ENCODE measurements at regions not wholly inside any gene's neighbourhood (a gene's known extent, or its start where the extent isn't known, plus 50 kb on each side); places are given as distances from the start of the nearest gene placed in this dataset.

DNA sequence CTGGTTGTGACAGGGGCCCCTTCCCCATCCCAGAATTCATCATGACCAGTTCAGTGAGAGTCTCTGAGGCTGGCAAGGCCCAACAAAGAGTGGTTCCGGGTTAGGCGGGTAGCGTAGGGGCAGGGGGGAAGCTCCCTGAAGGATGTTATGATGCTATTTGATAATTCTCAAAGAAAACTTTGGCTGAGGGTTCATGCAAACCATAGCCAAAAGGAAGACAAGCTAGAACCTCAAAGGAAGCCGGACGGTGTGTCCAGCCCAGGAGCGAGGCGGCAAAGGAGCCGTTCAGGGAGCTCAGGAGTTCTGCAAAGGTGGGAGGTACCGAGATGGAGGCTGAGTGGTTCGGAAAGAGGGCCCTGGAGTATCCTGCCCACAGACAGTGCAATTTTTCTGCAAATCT, 226.8 kb upstream of the RAB6C start:
- H3K4me3 ChIP-seq (ENCODE audit: low read depth, low read length) = no peak overlapping the region
- TF ChIP-seq, protein P1, sequence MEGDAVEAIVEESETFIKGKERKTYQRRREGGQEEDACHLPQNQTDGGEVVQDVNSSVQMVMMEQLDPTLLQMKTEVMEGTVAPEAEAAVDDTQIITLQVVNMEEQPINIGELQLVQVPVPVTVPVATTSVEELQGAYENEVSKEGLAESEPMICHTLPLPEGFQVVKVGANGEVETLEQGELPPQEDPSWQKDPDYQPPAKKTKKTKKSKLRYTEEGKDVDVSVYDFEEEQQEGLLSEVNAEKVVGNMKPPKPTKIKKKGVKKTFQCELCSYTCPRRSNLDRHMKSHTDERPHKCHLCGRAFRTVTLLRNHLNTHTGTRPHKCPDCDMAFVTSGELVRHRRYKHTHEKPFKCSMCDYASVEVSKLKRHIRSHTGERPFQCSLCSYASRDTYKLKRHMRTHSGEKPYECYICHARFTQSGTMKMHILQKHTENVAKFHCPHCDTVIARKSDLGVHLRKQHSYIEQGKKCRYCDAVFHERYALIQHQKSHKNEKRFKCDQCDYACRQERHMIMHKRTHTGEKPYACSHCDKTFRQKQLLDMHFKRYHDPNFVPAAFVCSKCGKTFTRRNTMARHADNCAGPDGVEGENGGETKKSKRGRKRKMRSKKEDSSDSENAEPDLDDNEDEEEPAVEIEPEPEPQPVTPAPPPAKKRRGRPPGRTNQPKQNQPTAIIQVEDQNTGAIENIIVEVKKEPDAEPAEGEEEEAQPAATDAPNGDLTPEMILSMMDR (conservative IDR thresholded peaks at IDR 0.05; ENCODE audit: low read depth, low read length) = no peak
- DNase-seq (ENCODE audit: low read depth) = no peak

DNA sequence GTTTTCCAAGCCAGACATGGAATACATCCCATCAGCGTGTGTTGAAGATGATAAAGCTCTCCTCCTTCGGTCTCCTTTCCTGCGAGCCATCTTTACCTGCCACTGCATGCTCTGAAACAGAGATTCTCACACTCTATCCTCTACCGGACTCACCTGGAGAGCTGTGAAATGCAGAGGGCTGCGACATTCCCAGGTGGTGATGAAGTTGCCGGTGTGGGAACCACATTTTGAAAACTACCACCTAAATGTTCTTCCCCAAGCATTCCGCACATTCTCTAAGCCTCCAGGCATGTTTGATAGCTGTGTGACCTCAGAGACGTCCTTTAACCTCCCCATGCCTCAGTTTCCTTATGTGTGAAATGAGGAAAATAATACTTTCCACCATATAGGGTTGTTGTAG, 226.2 kb upstream of the RAB6C start:
- DNase-seq (ENCODE audit: low read depth) = no peak
- TF ChIP-seq, protein P1 (conservative IDR thresholded peaks at IDR 0.05; ENCODE audit: low read depth, low read length) = no peak
- no peak overlapping the region for H3K4me3 ChIP-seq (ENCODE audit: low read depth, low read length)

DNA sequence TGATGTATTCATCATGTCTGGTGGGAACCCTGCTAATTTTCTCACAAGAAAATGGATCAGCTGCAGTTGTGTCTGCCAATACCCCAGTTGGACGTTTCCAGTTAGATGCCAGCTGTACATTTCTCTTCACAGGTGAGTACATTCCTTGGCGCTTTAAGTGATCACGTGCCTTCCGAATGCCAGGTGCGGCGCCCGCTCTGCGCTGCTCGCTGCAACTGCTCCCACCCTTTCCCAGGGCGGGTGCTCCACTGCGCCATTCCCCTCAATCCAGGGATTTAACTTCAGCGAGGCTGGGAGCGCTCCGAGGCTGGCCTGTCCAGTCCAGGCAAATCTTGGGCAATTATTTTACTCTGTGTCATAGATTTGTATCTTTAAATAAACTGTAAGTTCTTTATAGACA, 225.0 kb upstream of the RAB6C start:
- no peak for DNase-seq (ENCODE audit: low read depth)
- TF ChIP-seq, protein P1 (conservative IDR thresholded peaks at IDR 0.05; ENCODE audit: low read depth, low read length) = no peak
- H3K4me3 ChIP-seq (ENCODE audit: low read depth, low read length) = no peak overlapping the region

DNA sequence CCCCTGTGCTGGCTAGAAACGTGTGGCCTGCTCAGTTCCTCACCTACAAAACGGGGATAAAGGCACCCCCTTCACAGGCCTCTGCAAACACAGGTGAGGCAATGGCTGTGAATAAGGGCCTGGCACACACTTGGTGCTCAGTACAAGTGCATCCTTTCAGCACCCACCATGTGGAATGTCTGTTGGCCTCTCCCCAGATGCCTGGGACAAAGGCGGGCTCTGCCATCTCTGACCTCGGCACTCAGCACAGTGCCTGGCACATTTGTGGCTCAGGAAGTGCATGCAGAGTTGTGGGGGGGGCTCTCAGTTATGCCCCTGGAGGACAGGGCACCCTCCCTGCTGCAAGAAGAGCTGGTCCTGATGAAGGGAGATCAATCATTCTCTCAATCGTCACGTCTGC, 224.6 kb upstream of the RAB6C start:
- no peak for DNase-seq (ENCODE audit: low read depth)
- H3K4me3 ChIP-seq (ENCODE audit: low read depth, low read length) = no peak overlapping the region
- TF ChIP-seq, protein P1 (conservative IDR thresholded peaks at IDR 0.05; ENCODE audit: low read depth, low read length) = no peak

DNA sequence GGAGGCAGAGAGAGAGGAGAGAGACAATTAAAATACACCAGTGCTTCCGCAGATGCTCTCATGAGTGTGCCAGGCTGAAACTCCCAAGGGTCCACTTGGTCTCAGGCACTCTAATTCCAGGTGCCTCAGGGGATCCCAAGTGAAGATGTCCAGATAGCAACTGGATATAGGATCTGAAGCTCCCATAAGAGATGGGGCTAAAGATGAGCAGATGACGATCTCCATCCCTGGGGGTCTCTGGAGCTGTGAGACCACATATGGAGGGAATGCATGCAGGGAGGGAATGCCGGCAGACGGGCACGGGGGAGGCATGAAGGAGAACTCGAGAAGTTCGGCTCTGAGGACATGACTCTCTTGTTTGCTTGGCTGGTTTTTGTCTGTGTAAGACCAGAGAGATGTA, 223.7 kb upstream of the RAB6C start:
- TF ChIP-seq, protein P1 (conservative IDR thresholded peaks at IDR 0.05; ENCODE audit: low read depth, low read length) = no peak
- no peak overlapping the region for H3K4me3 ChIP-seq (ENCODE audit: low read depth, low read length)

DNA sequence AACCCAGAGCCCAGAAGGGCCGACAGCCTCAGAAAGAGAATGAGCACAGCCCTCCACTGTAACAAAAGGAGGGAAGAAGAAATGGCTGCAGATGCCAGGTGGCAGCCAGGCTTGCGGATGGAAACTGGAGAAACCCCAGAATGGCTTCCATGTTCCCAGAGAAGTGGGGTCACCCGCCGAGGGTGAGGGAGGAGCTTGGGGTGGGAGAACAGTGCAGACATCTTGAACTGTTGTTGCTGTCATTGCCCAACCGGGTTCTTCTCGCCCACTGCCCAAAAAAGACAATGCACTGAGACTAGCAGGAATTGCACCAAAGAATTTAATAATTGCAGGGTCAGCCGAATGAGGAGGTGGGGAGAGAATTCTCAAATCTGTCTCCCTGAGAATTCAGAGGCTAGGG, 223.2 kb upstream of the RAB6C start:
- no peak overlapping the region for H3K4me3 ChIP-seq (ENCODE audit: low read depth, low read length)
- TF ChIP-seq, protein P1 (conservative IDR thresholded peaks at IDR 0.05; ENCODE audit: low read depth, low read length) = no peak
- DNase-seq (ENCODE audit: low read depth) = no peak

More for the DNA sequence above, 223.7 kb upstream of the RAB6C start:
- DNase-seq (ENCODE audit: low read depth) = no peak

DNA sequence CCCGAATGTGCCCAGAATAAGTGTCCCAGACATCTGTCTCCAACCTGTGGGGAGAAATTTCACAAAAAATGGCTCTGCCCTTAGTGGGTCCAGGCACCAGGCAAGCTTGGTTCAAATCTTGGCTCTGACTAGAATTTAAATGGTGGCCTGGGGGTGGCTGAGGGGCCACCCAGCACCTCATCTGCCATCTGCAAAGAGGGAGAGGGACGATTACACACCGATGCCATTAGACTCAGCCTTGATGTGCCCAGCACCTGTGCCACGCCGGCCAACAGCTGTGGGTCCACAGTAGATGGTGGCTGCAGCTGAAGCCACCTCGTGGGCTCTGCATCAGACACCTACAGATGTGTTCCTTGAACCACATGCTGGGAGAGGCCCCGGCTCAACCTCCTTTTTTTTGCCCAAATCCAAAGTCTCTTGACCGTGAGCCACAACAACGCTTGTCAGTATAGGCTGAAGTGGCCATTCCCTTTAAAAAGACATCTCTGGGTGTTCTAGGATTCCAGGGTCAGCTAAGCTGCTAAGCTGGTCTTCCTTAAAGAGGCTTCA, 222.0 kb upstream of the RAB6C start:
- TF ChIP-seq, protein P1 (conservative IDR thresholded peaks at IDR 0.05; ENCODE audit: low read depth, low read length) = no peak
- H3K4me3 ChIP-seq (ENCODE audit: low read depth, low read length) = no peak overlapping the region
- DNase-seq (ENCODE audit: low read depth) = no peak
